Hepatocyte (in vitro differentiated cells): ENCODE measurements at regions not wholly inside any gene's neighbourhood (a gene's known extent, or its start where the extent isn't known, plus 50 kb on each side); places are given as distances from the start of the nearest gene placed in this dataset.

Experiments
- DNase-seq: peaks from one replicate; pipeline ENCODE4 v3.0.0-alpha.2; 2016; ENCODE audit warnings: low spot score
- H2AFZ ChIP-seq: fragments of 200-600 bp; sonication (generic); 2 replicates; pipeline ENCODE4 v1.6.0; 2016; ENCODE audit warnings: antibody characterized with exemption, mild to moderate bottlenecking
- H3K27ac ChIP-seq: fragments of 200-600 bp; sonication (generic); 2 replicates; pipeline ENCODE4 v1.5.1; 2016; ENCODE audit warnings: mild to moderate bottlenecking
- H3K27me3 ChIP-seq: fragments of 200-600 bp; sonication (generic); 2 replicates; pipeline ENCODE4 v1.6.1; 2016
- H3K36me3 ChIP-seq: fragments of 200-600 bp; sonication (generic); replicated peaks from 2 replicates; pipeline ENCODE4 v1.5.1; 2016; ENCODE audit warnings: low read depth; ENCODE audit not compliant: insufficient read depth
- H3K4me1 ChIP-seq: fragments of 200-600 bp; sonication (generic); 2 replicates; pipeline ENCODE4 v1.5.1; 2016; ENCODE audit warnings: mild to moderate bottlenecking, moderate library complexity; ENCODE audit not compliant: insufficient read depth
- H3K4me2 ChIP-seq: fragments of 200-600 bp; sonication (generic); 2 replicates; pipeline ENCODE4 v1.6.0; 2016
- H3K4me3 ChIP-seq: fragments of 200-600 bp; sonication (generic); 2 replicates; pipeline ENCODE4 v1.5.1; 2016; ENCODE audit warnings: mild to moderate bottlenecking
- H3K79me2 ChIP-seq: fragments of 200-600 bp; sonication (generic); 2 replicates; pipeline ENCODE4 v1.6.0; 2017; ENCODE audit warnings: mild to moderate bottlenecking
- H3K9me2 ChIP-seq: fragments of 200-600 bp; sonication (generic); replicated peaks from 2 replicates; pipeline ENCODE4 v1.6.0; 2017; ENCODE audit warnings: mild to moderate bottlenecking; ENCODE audit not compliant: insufficient read depth
- H3K9me3 ChIP-seq: fragments of 200-600 bp; sonication (generic); 2 replicates; pipeline ENCODE4 v1.5.1; 2016; ENCODE audit warnings: low read depth, mild to moderate bottlenecking
- H4K20me1 ChIP-seq: fragments of 200-600 bp; sonication (generic); 2 replicates; pipeline ENCODE4 v1.6.0; 2016; ENCODE audit warnings: mild to moderate bottlenecking; ENCODE audit not compliant: insufficient read depth, poor library complexity, severe bottlenecking
- CTCF ChIP-seq: fragments of 200-600 bp; sonication (generic); IDR thresholded peaks from 2 replicates; pipeline ENCODE4 v1.5.1; 2016; ENCODE audit warnings: antibody characterized with exemption, mild to moderate bottlenecking; ENCODE audit not compliant: poor library complexity
- EZH2 ChIP-seq: fragments of 200-600 bp; sonication (generic); IDR thresholded peaks from 2 replicates; pipeline ENCODE4 v1.6.1; 2016; ENCODE audit warnings: antibody characterized with exemption, mild to moderate bottlenecking, borderline replicate concordance
- EZH2phosphoT487 ChIP-seq: fragments of 200-600 bp; sonication (generic); IDR thresholded peaks from one replicate; pipeline ENCODE4 v1.6.1; 2018; ENCODE audit warnings: antibody characterized with exemption, mild to moderate bottlenecking, low read depth, moderate library complexity; ENCODE audit not compliant: unreplicated experiment, severe bottlenecking
- WGBS: methylation state at CpG from one replicate; pipeline ENCODE4 v1.1.6; 2016; ENCODE audit warnings: low lambda C conversion rate; ENCODE audit errors: missing lambda C conversion rate; 5-methylcytosine and 5-hydroxymethylcytosine counted together

GRCh38 chr2:18440777-18441176 lies 119.7 kb downstream of the RDH14 start:
- DNase-seq: no peak
- Histone ChIP-seq H3K4me1 (no peaks in the 10 kb centered on the region), H3K9me3 (no peaks in the 10 kb centered on the region), H2AFZ (no peak overlapping the region), H3K36me3 (no peaks in the 10 kb centered on the region), H3K79me2 (no peaks in the 10 kb centered on the region), H3K27ac (no peak overlapping the region), H3K9me2 (no peaks in the 10 kb centered on the region), H3K4me2 (no peak overlapping the region), H3K4me3 (no peak overlapping the region), H4K20me1 (no peaks in the 10 kb centered on the region), H3K27me3 (no peaks in the 10 kb centered on the region)
- 77% methylated on average over 4 of the region's 4 CpGs for WGBS
- no peak for TF ChIP-seq EZH2
- TF ChIP-seq EZH2phosphoT487: no peak
- TF ChIP-seq CTCF: no peak

- H3K9me3 ChIP-seq: no peaks in the 10 kb centered on the region
- WGBS: 93% methylated on average over 6 of the region's 6 CpGs
Measured at GRCh38 chr2:18440141-18440661, 120.3 kb downstream of the RDH14 start.

GRCh38 chr2:18439716-18440115 lies 120.7 kb downstream of the RDH14 start:
- Histone ChIP-seq H3K9me3 (no peaks in the 10 kb centered on the region), H3K27ac (no peak overlapping the region), H3K27me3 (no peaks in the 10 kb centered on the region), H3K79me2 (no peaks in the 10 kb centered on the region), H3K36me3 (no peaks in the 10 kb centered on the region), H3K9me2 (no peaks in the 10 kb centered on the region), H3K4me1 (no peaks in the 10 kb centered on the region), H2AFZ (no peak overlapping the region), H4K20me1 (no peaks in the 10 kb centered on the region), H3K4me2 (no peak overlapping the region), H3K4me3 (no peak overlapping the region)
- DNase-seq: no peak
- no peak for TF ChIP-seq CTCF
- 95% methylated on average over 3 of the region's 3 CpGs for whole genome bisulfite sequencing

More at GRCh38 chr2:18440141-18440661, 120.3 kb downstream of the RDH14 start:
- H3K9me2 ChIP-seq: no peaks in the 10 kb centered on the region
- TF ChIP-seq EZH2phosphoT487: no peak
- no peak for TF ChIP-seq CTCF
- TF ChIP-seq EZH2: no peak
- H3K4me2 ChIP-seq: no peak overlapping the region
- no peaks in the 10 kb centered on the region for H3K4me1 ChIP-seq
- H3K27me3 ChIP-seq: no peaks in the 10 kb centered on the region
- no peak overlapping the region for H3K4me3 ChIP-seq
- no peaks in the 10 kb centered on the region for H3K36me3 ChIP-seq
- DNase-seq: no peak
- H3K27ac ChIP-seq: no peak overlapping the region
- H2AFZ ChIP-seq: no peak overlapping the region
- H3K79me2 ChIP-seq: no peaks in the 10 kb centered on the region
- no peaks in the 10 kb centered on the region for H4K20me1 ChIP-seq

- Histone ChIP-seq H4K20me1 (no peaks in the 10 kb centered on the region), H3K27me3 (no peaks in the 10 kb centered on the region), H3K36me3 (no peaks in the 10 kb centered on the region), H3K4me3 (no peak overlapping the region), H2AFZ (no peak overlapping the region), H3K4me1 (peaks cover 6% of the 10 kb centered on the region), H3K27ac (no peak overlapping the region), H3K9me2 (no peaks in the 10 kb centered on the region), H3K79me2 (no peaks in the 10 kb centered on the region), H3K4me2 (no peak overlapping the region), H3K9me3 (no peaks in the 10 kb centered on the region)
- TF ChIP-seq EZH2phosphoT487: no peak
- TF ChIP-seq CTCF: no peak
- no peak for TF ChIP-seq EZH2
- no peak for DNase-seq
- 82% methylated on average over 2 of the region's 2 CpGs for WGBS
Measured at GRCh38 chr2:18437909-18438308, 122.5 kb downstream of the RDH14 start.
